NCI-H1436 (cell line): ENCODE measurements at regions not wholly inside any gene's neighbourhood (a gene's known extent, or its start where the extent isn't known, plus 50 kb on each side); places are given as distances from the start of the nearest gene placed in this dataset.
"Not testable (repeated sequence)": the region's sequence is repeated elsewhere in the genome, so short reads cannot be mapped to it uniquely, and the experiment has no call there.

Experiments
- DNase-seq: peaks from one replicate; lab custom pipeline; 2025; lab: John Stamatoyannopoulos, UW

GRCh38 chr21:16218682-16219343 is 489.0 kb downstream of the USP25 start:
- no peak for DNase-seq

GRCh38 chr21:16224756-16225155 is 495.0 kb downstream of the USP25 start:
- DNase-seq, result not testable (repeated sequence)

GRCh38 chr21:16239659-16240265 is 510.0 kb downstream of the USP25 start:
- no peak for DNase-seq

GRCh38 chr21:16241016-16241415 is 511.2 kb downstream of the USP25 start:
- DNase-seq, result no peak

- no peak for DNase-seq
These were observed 511.7 kb downstream of the USP25 start for GRCh38 chr21:16241479-16241963.

GRCh38 chr21:16243396-16243795 is 513.6 kb downstream of the USP25 start:
- DNase-seq, result no peak

- DNase-seq, result no peak
These were observed 518.9 kb downstream of the USP25 start for GRCh38 chr21:16248705-16249104.

GRCh38 chr21:16250273-16250672 is 520.5 kb downstream of the USP25 start:
- DNase-seq, result no peak

- no peak for DNase-seq
These were observed 529.2 kb downstream of the USP25 start for GRCh38 chr21:16258844-16259611.

- DNase-seq, result no peak
These were observed 532.3 kb downstream of the USP25 start for GRCh38 chr21:16262091-16262490.

- DNase-seq, result no peak
These were observed 534.5 kb downstream of the USP25 start for GRCh38 chr21:16264319-16264718.

- no peak for DNase-seq
These were observed 539.7 kb downstream of the USP25 start for GRCh38 chr21:16269476-16269875.

- DNase-seq, result no peak
These were observed 550.2 kb downstream of the USP25 start for GRCh38 chr21:16279731-16280581.

- no peak for DNase-seq
These were observed 550.9 kb downstream of the USP25 start for GRCh38 chr21:16280686-16281091.

GRCh38 chr21:16283516-16283915 is 553.7 kb downstream of the USP25 start:
- no peak for DNase-seq

- no peak for DNase-seq
These were observed 555.9 kb downstream of the USP25 start for GRCh38 chr21:16285605-16286126.

GRCh38 chr21:16287046-16287445 is 557.3 kb downstream of the USP25 start:
- DNase-seq, result no peak

GRCh38 chr21:16291296-16291695 is 561.5 kb downstream of the USP25 start:
- DNase-seq, result no peak

- DNase-seq, result no peak
These were observed 564.3 kb downstream of the USP25 start for GRCh38 chr21:16294128-16294527.

GRCh38 chr21:16302851-16303282 is 573.1 kb downstream of the USP25 start:
- no peak for DNase-seq

GRCh38 chr21:16304174-16305095 is 574.7 kb downstream of the USP25 start:
- no peak for DNase-seq
